Lung microvascular endothelial cell (primary cell): ENCODE measurements at regions not wholly inside any gene's neighbourhood (a gene's known extent, or its start where the extent isn't known, plus 50 kb on each side); places are given as distances from the start of the nearest gene placed in this dataset.
"Not testable (repeated sequence)": the region's sequence is repeated elsewhere in the genome, so short reads cannot be mapped to it uniquely, and the experiment has no call there.

ENCODE experiments used
- DNase-seq, 2 donors: peaks; one replicate each; pipeline versions ENCODE4 v3.0.0 to v3.0.0-alpha.2; 2010; ENCODE audit warnings: low read depth in 2 of 2

DNA sequence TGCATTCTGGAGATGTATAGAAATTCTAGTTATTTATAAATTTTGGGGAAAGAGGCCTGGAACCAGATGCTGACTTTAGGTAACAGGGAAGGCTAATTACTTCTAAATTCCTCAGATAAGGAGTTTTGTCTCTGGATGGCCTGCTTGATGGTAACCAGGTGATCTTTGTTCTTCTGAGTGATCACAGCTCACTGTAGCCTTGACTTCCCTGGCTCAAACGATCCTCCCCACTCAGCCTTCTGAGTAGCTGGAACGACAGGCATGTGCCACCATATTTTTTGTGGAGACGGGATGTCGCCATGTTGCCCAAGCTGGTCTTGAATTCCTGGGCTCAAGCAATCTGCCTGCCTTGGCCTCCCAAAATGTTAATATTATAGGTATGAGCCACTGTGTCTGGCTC is 54.4 kb upstream of the MSH6 start:
- no peak for DNase-seq

GRCh38 chr2:47727956-47728355 is 55.0 kb upstream of the MSH6 start:
- no peak for DNase-seq

DNA sequence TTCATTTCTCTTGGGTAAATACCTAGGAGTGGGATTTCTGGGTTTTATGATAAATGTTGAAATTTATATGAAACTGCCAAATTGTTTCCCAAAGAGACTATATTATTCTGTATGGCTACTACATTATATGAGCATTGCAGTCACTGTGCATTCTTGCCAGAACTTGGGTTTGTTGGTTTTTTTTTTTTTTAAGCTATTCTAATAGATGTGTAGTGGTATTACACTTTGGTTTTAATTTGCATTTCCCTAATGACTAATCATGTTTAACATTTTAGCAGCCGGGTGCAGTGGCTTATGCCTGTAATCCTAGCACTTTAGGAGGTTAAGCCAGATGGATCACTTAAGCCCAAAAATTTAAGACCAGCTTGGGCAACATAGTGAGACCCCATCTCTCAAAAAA is 56.0 kb upstream of the MSH6 start:
- DNase-seq: not testable (repeated sequence)

- no peak for DNase-seq
Measured at GRCh38 chr2:47725808-47726207, 57.1 kb upstream of the MSH6 start.

DNA sequence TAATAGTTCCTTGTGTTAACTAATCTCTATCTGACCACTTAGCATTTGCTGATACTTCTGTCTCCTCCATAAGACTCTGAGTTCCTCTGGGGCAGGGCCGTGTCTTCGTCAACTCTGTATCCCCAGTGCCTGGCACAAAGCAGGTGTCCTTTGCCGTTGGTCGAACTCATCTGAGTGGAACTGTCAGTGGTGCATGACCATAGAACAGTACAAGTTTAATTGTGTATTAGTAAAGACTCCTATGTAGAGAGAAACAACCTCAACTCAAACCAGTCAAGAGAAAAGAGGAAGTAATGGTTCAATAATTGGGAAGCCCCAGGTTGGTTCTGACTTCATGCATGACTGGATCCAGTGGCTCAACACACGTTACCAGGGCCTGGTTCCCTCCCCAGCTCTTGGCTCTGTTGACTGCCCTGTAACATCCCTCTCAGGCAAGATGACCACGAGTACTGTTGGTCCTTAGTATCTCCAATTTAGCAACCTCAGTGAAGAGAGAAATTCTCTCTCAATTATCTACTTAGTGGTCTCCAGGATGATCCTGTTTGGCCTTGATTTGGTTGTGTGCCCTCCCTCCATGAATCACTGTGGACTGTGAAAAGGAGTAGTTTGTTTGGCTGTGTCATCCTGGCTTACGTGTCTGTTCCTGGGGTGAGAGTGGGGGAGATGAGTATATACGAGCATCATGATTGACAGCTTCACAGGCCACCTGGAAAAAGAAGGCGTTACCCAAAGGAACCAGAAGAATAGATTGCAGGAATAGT is 58.5 kb upstream of the MSH6 start:
- no peak for DNase-seq

GRCh38 chr2:47721296-47721695 is 61.6 kb upstream of the MSH6 start:
- DNase-seq: no peak

GRCh38 chr2:47720559-47720958 is 62.4 kb upstream of the MSH6 start:
- no peak for DNase-seq

DNA sequence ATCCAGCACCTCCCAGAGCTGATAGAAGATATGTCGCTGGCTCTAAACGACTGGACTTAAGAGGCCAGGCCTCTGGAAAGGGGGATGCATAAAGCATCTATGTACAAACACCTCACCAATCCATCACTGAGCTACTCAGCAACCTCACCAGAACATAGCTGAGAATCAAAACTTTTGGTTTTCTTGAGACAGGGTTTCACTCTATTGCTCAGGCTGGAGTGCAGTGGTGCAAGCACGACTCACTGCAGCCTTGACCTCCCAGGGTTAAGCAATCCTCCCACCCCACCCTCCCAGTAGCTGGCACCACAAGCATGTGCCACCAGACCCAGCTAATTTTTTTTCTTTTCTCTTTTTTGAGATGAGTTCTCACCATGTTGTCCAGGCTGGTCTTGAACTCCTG is 62.9 kb upstream of the MSH6 start:
- no peak for DNase-seq

- DNase-seq: no peak
Measured at GRCh38 chr2:47719099-47719498, 63.8 kb upstream of the MSH6 start.

DNA sequence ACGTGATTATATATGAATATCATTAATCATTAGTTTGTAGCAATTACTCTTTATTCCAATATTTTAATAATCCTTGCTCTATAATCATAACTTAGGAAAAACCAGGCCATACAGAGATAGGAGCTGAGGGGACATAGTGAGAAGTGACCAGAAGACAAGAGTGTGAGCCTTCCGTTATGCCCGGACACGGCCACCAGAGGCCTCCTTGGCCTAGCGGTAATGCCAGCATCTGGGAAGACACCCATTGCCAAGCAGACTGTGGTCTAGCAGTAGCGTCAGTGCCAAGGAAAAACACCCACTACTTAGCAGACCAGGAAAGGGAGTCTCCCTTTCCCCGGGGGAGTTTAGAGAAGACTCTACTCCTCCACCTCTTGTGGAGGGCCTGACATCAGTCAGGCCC is 66.6 kb upstream of the MSH6 start:
- not testable (repeated sequence) for DNase-seq

DNA sequence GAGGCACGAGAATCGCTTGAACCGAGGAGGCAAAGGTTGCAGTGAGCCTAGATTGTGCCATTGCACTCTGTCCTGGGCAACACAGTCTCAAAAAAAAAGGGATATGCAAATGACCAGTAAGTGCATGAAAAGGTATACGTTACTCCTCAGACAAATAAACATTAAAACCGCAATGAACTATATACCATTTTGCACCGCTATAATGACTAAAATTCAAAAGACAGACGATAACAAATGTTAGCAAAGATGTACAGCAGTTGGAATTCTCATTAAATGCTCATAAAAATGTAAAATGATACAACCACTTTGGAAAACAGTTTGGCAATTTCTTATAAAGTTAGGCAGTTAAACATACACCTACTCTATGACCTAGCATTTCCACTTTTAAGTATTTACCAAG is 67.4 kb upstream of the MSH6 start:
- no peak for DNase-seq

DNA sequence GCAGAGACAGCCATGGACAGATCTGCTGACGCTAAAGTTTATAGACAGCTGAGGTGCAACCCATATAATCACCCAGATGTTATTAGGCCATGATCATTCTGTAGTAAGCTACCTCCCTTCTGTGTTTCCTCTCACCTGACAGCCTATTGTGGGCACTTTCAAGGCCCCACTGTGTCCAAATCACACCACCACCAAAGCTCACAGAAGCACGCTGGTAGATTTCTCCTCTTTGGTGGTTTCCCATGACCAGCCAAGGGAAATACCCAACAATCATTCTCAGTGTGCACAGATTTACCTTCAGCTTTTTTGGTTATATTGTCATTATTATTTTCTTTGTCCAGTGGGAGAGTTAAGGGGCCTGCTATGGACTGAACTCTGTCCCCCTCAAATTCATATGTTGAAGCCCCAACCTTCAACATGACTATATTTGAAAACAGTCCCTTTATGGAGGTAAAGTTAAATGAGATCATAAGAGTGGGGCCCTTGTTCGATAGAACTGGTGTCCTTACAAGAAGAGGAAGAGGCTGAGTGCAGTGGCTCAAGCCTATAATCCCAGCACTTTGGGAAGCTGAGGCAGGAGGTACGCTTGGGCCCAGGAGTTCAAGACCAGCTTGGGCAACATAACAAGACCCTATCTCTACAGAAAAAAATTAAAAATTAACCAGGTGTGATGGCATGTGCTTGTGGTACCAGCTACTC is 74.0 kb upstream of the MSH6 start:
- no peak for DNase-seq

DNA sequence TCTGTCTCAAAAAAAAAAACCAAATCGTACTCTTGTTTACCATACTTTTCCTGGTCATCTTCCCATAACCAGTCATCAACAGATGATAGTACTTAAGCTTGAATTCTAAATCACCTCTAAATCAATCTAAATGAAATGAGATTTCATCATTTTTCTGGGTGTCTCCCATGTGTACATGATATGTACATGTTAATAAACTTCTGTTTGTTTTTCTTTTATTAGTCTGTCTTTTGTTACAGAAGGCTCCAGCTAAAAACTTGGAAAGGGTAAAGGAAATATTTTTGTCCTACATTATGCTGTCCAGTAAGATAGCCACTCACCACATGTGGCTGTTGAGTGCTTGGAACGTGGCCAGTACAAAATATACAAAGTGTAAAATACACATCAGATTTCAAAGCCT is 78.7 kb upstream of the MSH6 start:
- DNase-seq: peak in 1 of 2 donors; percentile 14

- DNase-seq: no peak
Measured at GRCh38 chr2:47699533-47700215, 83.3 kb upstream of the MSH6 start.

DNA sequence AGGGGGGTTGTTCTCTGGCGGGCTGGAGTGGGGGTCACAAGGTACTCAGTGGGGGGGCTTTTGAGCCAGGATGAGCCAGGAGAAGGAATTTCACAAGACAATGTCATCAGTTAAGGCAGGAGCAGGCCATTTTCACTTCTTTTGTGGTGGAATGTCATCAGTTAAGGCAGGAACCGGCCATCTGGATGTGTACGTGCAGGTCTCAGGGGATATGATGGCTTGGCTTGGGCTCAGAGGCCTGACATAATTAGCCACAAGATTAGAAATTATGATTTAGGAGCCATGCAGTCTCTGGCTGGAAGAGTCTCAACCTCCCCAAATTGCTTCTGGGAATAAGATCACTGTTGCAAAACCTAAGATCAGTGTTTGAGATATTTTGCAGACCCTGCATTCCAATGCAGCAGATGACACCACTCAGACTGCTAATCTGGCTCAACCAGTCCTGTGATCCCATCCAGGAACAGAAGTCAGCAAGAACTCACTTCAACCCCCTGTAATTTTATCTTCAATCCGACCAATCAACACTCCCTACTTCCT is 84.4 kb upstream of the MSH6 start:
- DNase-seq: not testable (repeated sequence)

DNA sequence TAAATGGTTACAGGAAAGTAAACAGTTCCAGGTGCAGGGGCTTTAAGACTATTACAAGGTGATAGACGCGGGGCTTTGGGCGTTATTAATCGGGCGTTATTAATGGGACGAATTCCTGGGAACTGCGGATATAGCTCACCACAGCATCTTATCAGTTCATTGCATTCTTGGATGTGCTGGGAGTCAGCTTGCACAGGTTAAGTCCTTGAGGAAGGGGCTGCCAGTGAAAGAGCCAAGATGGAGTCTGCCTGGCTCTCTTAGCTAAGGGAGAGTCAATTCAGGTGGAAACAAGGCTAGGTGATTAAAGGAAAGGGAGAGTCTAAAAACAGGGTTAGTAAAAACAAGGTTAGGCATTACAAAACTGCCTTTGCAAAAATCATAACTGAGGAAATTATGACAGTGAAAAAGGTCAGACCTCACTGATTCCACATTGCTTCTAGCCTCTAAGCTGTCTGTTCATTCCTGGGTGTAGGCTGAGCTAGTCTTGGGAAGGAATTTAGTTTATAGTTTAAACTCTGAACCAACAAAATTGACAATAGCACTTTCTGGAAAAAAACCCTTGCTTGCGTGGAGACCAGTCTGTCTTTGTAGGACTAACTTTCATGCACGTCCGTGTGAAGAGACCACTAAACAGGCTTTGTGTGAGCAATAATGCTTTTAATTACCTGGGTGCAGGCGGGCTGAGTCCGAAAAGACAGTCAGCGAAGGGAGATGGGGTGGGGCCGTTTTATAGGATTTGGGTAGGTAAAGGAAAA is 85.1 kb upstream of the MSH6 start:
- not testable (repeated sequence) for DNase-seq

DNA sequence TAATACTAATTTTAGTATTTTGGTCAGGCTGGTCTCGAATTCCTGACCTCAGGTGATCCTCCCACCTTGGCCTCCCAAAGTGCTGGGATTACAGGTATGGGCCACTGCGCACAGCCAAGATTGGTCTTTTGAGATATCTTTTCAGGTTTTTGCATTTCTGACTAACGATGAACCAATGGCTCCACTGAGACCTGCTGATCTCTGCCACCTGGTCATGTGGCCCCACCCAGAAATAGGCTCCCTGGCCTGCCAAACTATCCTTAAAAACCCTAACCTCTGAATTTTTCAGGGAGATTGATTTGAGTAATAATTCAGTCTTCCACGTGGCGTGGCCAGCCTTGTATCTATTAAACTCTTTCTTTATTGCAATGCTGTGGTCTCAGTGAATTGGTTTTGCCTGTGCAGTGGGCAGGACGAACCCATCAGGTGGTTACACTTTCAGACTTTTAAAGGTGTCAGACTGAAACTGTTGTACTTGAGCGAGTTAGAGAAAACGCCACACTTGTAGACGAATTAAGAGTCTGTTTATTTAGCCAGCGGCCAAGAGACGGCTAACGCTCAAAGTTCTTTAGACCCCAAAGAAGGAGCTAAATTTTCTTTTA is 85.8 kb upstream of the MSH6 start:
- no peak for DNase-seq

DNA sequence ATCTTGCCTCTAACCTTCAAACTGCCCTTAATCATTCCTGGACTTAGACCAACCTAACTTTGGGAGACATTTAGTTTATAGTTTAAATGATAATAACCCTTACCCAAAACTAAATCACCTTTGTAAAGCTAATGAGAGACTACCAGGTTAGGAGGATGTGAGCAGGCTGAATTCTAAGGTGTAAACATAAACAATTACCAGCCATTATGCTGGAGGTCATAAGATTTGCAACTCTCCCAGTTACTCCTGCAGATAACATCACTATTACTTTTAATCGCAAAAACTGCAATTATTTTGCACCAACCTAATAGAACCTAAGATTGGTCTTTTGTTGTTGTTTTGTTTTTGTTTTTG is 86.5 kb upstream of the MSH6 start:
- DNase-seq: no peak

GRCh38 chr2:47695800-47696477 is 87.0 kb upstream of the MSH6 start:
- DNase-seq: no peak

DNA sequence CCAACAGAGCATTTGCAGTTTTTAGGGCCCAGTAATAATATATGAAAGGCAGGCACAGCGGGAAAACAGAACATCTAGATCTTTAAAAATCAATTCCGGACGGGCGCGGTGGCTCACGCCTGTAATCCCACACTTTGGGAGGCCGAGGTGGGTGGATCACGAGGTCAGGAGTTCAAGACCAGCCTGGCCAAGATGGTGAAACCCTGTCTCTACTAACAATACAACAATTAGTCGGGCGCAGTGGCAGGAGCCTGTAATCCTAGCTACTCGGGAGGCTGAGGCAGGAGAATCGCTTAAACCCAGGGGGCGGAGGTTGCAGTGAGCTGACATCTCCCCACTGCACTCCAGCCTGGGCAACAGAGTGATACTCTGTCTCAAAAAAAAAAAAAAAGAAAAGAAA is 88.5 kb upstream of the MSH6 start:
- DNase-seq: not testable (repeated sequence)
